SK-N-MC (cell line): ENCODE measurements at regions not wholly inside any gene's neighbourhood (a gene's known extent, or its start where the extent isn't known, plus 50 kb on each side); places are given as distances from the start of the nearest gene placed in this dataset.

ENCODE experiments used
- EZH2 ChIP-seq: fragments of 200-600 bp; sonication (generic); IDR thresholded peaks from one replicate; pipeline ENCODE4 v1.6.1; 2017; ENCODE audit warnings: antibody characterized with exemption
- POLR2AphosphoS5 ChIP-seq: IDR thresholded peaks from 2 replicates; pipeline ENCODE4 v1.6.1; 2012; ENCODE audit warnings: mild to moderate bottlenecking, low read depth, low read length, borderline replicate concordance

- TF ChIP-seq EZH2 (no peak), POLR2AphosphoS5 (no peak)
These were observed 221.5 kb upstream of the DAAM1 start for GRCh38 chr14:58966997-58967396.
